HEK293 (cell line): ENCODE measurements at regions not wholly inside any gene's neighbourhood (a gene's known extent, or its start where the extent isn't known, plus 50 kb on each side); places are given as distances from the start of the nearest gene placed in this dataset.

Source experiments
- CTCF ChIA-PET: fragments of 350-600 bp; formaldehyde crosslinking; extraction: SDS; loops from one replicate; lab custom pipeline; 2021; ENCODE audit warnings: antibody characterized with exemption; lab: Yijun Ruan, JAX
- POLR2A ChIA-PET: fragments of 300-600 bp; formaldehyde crosslinking; extraction: SDS; loops from one replicate; lab custom pipeline; 2020; ENCODE audit warnings: antibody characterized with exemption, inconsistent platforms; lab: Yijun Ruan, JAX
- H3K27ac ChIP-seq: fragments of 200-500 bp; sonication (Bioruptor generic); 2 replicates; pipeline ENCODE4 v1.5.1; 2014; ENCODE audit warnings: low read depth, low read length, control low read depth, inconsistent platforms; ENCODE audit errors: extremely low read depth
- H3K36me3 ChIP-seq, 2 experiments: fragments of 200-500 bp in 1 of 2; sonication (Bioruptor generic) in 1 of 2; 1 replicate in 1 of 2; 2 replicates in 1 of 2; pipeline ENCODE4 v1.5.1; 2014 to 2017; ENCODE audit warnings: inconsistent platforms in 2 of 2, low read length in 2 of 2; ENCODE audit not compliant: control insufficient read depth in 2 of 2, insufficient read depth in 1 of 2
- H3K4me1 ChIP-seq: fragments of 200-500 bp; sonication (Bioruptor generic); 2 replicates; pipeline ENCODE4 v1.5.1; 2014; ENCODE audit warnings: mild to moderate bottlenecking, low read length, inconsistent platforms; ENCODE audit not compliant: control insufficient read depth, insufficient read depth
- H3K4me3 ChIP-seq: 2 replicates; pipeline ENCODE4 v1.5.1; 2011; ENCODE audit warnings: low read depth, mild to moderate bottlenecking, control low read depth, low read length, moderate library complexity
- H3K9me3 ChIP-seq: fragments of 200-500 bp; sonication (Bioruptor generic); 2 replicates; pipeline ENCODE4 v1.5.1; 2014; ENCODE audit warnings: low read depth, low read length, inconsistent platforms; ENCODE audit not compliant: control insufficient read depth, insufficient read depth
- KLF16 ChIP-seq: fragments of 450-650 bp; formaldehyde crosslinking; IDR thresholded peaks from 2 replicates; pipeline ENCODE4 v1.5.1; 2017; ENCODE audit warnings: missing biosample characterization, missing genetic modification characterization
- KLF9 ChIP-seq: fragments of 450-650 bp; formaldehyde crosslinking; IDR thresholded peaks from 2 replicates; pipeline ENCODE4 v1.5.1; 2016; ENCODE audit warnings: missing biosample characterization, missing genetic modification characterization, low read depth
- OSR2 ChIP-seq: fragments of 450-650 bp; formaldehyde crosslinking; IDR thresholded peaks from 2 replicates; pipeline ENCODE4 v1.5.1; 2016; ENCODE audit warnings: missing biosample characterization, missing genetic modification characterization
- PRDM2 ChIP-seq: fragments of 450-650 bp; formaldehyde crosslinking; IDR thresholded peaks from 2 replicates; pipeline ENCODE4 v1.5.1; 2016; ENCODE audit warnings: missing biosample characterization, missing genetic modification characterization, borderline replicate concordance
- YY2 ChIP-seq: fragments of 450-650 bp; formaldehyde crosslinking; IDR thresholded peaks from 2 replicates; pipeline ENCODE4 v1.5.1; 2016; ENCODE audit warnings: missing biosample characterization, missing genetic modification characterization
- ZBTB7A ChIP-seq: fragments of 450-650 bp; formaldehyde crosslinking; IDR thresholded peaks from 2 replicates; pipeline ENCODE4 v1.5.1; 2016; ENCODE audit warnings: low read depth, missing biosample characterization, missing genetic modification characterization
- ZFHX2 ChIP-seq: fragments of 450-650 bp; formaldehyde crosslinking; conservative IDR thresholded peaks from 2 replicates; pipeline ENCODE4 v1.5.1; 2016; ENCODE audit warnings: missing biosample characterization, missing genetic modification characterization
- ZNF114 ChIP-seq: fragments of 450-650 bp; formaldehyde crosslinking; IDR thresholded peaks from 2 replicates; pipeline ENCODE4 v1.5.0; 2017; ENCODE audit warnings: missing biosample characterization, missing genetic modification characterization
- ZNF184 ChIP-seq: fragments of 450-650 bp; IDR thresholded peaks from 2 replicates; pipeline ENCODE4 v1.5.1; 2018; ENCODE audit warnings: missing biosample characterization, mild to moderate bottlenecking, missing genetic modification characterization
- ZNF302 ChIP-seq: fragments of 450-650 bp; formaldehyde crosslinking; IDR thresholded peaks from 2 replicates; pipeline ENCODE4 v1.5.1; 2016; ENCODE audit warnings: missing biosample characterization, missing genetic modification characterization, low read depth
- ZNF521 ChIP-seq: fragments of 450-650 bp; formaldehyde crosslinking; IDR thresholded peaks from 2 replicates; pipeline ENCODE4 v1.5.1; 2017; ENCODE audit warnings: missing biosample characterization, mild to moderate bottlenecking, missing genetic modification characterization
- ZNF549 ChIP-seq: fragments of 450-650 bp; IDR thresholded peaks from 2 replicates; pipeline ENCODE4 v1.5.1; 2018; ENCODE audit warnings: missing biosample characterization, missing genetic modification characterization, mild to moderate bottlenecking, inconsistent platforms, moderate library complexity
- ZNF571 ChIP-seq: fragments of 450-650 bp; formaldehyde crosslinking; IDR thresholded peaks from 2 replicates; pipeline ENCODE4 v1.5.0; 2017; ENCODE audit warnings: missing biosample characterization, missing genetic modification characterization
- ZNF596 ChIP-seq: fragments of 450-650 bp; IDR thresholded peaks from 2 replicates; pipeline ENCODE4 v1.5.0; 2018; ENCODE audit warnings: missing biosample characterization, mild to moderate bottlenecking, missing genetic modification characterization, moderate library complexity
- ZNF776 ChIP-seq: fragments of 450-650 bp; formaldehyde crosslinking; IDR thresholded peaks from 2 replicates; pipeline ENCODE4 v1.5.0; 2017; ENCODE audit warnings: missing biosample characterization, missing genetic modification characterization, borderline replicate concordance
- TF ChIP-seq, protein P1 (sequence below): fragments of 450-650 bp; formaldehyde crosslinking; optimal IDR thresholded peaks from 2 replicates; pipeline ENCODE3; 2016; ENCODE audit warnings: missing biosample characterization, mild to moderate bottlenecking, missing genetic modification characterization
- TF ChIP-seq, protein P2 (sequence below): fragments of 450-650 bp; formaldehyde crosslinking; IDR thresholded peaks from 2 replicates; pipeline ENCODE4 v1.5.1; 2016; ENCODE audit warnings: missing biosample characterization, missing genetic modification characterization

DNA sequence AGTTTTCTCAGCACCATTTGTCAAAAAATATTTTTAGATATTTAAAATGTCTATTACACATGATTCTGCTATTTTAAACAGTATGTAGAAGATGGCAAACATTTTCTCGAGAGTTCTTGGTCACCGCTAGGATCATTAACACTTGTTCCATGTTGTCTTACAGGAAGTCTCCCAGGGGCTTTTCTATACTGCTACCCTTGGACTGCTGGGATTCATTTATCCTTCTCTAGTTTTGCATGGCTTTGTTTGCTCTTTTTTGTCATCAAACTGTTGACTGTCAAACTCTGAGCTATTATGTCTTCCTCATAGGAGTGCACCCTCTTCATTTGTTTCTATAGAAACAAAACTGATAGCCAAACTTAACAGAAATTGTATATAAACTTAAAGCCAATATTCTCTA is 184.9 kb downstream of the CDCA7 start:
- no peak overlapping the region for H3K4me3 ChIP-seq
- no peaks in the 10 kb centered on the region for H3K4me1 ChIP-seq
- H3K27ac ChIP-seq: no peak overlapping the region
- no peak for TF ChIP-seq ZBTB7A (tag by site-specific recombination)
- TF ChIP-seq, protein P1, sequence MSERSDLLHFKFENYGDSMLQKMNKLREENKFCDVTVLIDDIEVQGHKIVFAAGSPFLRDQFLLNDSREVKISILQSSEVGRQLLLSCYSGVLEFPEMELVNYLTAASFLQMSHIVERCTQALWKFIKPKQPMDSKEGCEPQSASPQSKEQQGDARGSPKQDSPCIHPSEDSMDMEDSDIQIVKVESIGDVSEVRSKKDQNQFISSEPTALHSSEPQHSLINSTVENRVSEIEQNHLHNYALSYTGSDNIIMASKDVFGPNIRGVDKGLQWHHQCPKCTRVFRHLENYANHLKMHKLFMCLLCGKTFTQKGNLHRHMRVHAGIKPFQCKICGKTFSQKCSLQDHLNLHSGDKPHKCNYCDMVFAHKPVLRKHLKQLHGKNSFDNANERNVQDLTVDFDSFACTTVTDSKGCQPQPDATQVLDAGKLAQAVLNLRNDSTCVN (tag by site-specific recombination): no peak
- no peak for TF ChIP-seq ZNF184
- no peak for TF ChIP-seq ZNF114
- TF ChIP-seq OSR2 (tag by site-specific recombination): no peak
- TF ChIP-seq ZFHX2: no peak
- POLR2A ChIA-PET: no interaction called here
- CTCF ChIA-PET: interaction anchor here (0.8 kb wide), 1 partner anchor 137 kb away, joined by 3 read pairs; no protein-coding TSS in a partner anchor
- H3K9me3 ChIP-seq: no peaks in the 10 kb centered on the region
- no peaks in the 10 kb centered on the region for H3K36me3 ChIP-seq

GRCh38 chr2:173544641-173545363 is 190.1 kb downstream of the CDCA7 start:
- CTCF ChIA-PET: no interaction called here
- Histone ChIP-seq H3K4me3 (no peak overlapping the region), H3K9me3 (no peaks in the 10 kb centered on the region), H3K4me1 (no peaks in the 10 kb centered on the region), H3K27ac (no peak overlapping the region), H3K36me3 (no peaks in the 10 kb centered on the region)
- POLR2A ChIA-PET: no interaction called here
- no peak for TF ChIP-seq ZNF302 (tag by site-specific recombination)
- no peak for TF ChIP-seq ZNF549 (tag by site-specific recombination)
- no peak for TF ChIP-seq ZNF521 (tag by site-specific recombination)
- no peak for TF ChIP-seq KLF16 (tag by site-specific recombination)
- TF ChIP-seq ZNF776 (tag by site-specific recombination): no peak
- TF ChIP-seq KLF9: no peak
- TF ChIP-seq ZNF571 (tag by site-specific recombination): no peak
- TF ChIP-seq, protein P2, sequence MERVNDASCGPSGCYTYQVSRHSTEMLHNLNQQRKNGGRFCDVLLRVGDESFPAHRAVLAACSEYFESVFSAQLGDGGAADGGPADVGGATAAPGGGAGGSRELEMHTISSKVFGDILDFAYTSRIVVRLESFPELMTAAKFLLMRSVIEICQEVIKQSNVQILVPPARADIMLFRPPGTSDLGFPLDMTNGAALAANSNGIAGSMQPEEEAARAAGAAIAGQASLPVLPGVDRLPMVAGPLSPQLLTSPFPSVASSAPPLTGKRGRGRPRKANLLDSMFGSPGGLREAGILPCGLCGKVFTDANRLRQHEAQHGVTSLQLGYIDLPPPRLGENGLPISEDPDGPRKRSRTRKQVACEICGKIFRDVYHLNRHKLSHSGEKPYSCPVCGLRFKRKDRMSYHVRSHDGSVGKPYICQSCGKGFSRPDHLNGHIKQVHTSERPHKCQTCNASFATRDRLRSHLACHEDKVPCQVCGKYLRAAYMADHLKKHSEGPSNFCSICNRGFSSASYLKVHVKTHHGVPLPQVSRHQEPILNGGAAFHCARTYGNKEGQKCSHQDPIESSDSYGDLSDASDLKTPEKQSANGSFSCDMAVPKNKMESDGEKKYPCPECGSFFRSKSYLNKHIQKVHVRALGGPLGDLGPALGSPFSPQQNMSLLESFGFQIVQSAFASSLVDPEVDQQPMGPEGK (tag by site-specific recombination): no peak
- TF ChIP-seq YY2 (tag by site-specific recombination): no peak
- TF ChIP-seq ZNF596 (tag by site-specific recombination): no peak
- no peak for TF ChIP-seq PRDM2 (tag by site-specific recombination)
